Parathyroid adenoma (tissue), 2 donors: ENCODE measurements at regions not wholly inside any gene's neighbourhood (a gene's known extent, or its start where the extent isn't known, plus 50 kb on each side); places are given as distances from the start of the nearest gene placed in this dataset.

Experiments used
- H2AFZ ChIP-seq: fragments of 300-600 bp; sonication (generic); one replicate; pipeline ENCODE4 v1.7.0; 2017; ENCODE audit warnings: antibody characterized with exemption, mild to moderate bottlenecking
- H3K27ac ChIP-seq: fragments of 300-600 bp; sonication (generic); one replicate; pipeline ENCODE4 v1.7.0; 2017
- H3K27me3 ChIP-seq: fragments of 300-600 bp; sonication (generic); one replicate; pipeline ENCODE4 v1.7.0; 2017; ENCODE audit warnings: low read length; ENCODE audit not compliant: control insufficient read depth, insufficient read depth
- H3K36me3 ChIP-seq: fragments of 300-600 bp; sonication (generic); one replicate; pipeline ENCODE4 v1.7.0; 2017; ENCODE audit warnings: low read length; ENCODE audit not compliant: control insufficient read depth, insufficient read depth
- H3K4me1 ChIP-seq: fragments of 300-600 bp; sonication (generic); one replicate; pipeline ENCODE4 v1.7.0; 2017; ENCODE audit warnings: control low read depth
- H3K4me2 ChIP-seq: fragments of 300-600 bp; sonication (generic); one replicate; pipeline ENCODE4 v1.7.0; 2017; ENCODE audit warnings: low read length
- H3K4me3 ChIP-seq: fragments of 300-600 bp; sonication (generic); one replicate; pipeline ENCODE4 v1.7.0; 2017; ENCODE audit warnings: low read depth, low read length
- H3K79me2 ChIP-seq: fragments of 300-600 bp; sonication (generic); one replicate; pipeline ENCODE4 v1.7.0; 2017; ENCODE audit warnings: control low read depth
- H3K9ac ChIP-seq: fragments of 300-600 bp; sonication (generic); one replicate; pipeline ENCODE4 v1.7.0; 2017; ENCODE audit warnings: mild to moderate bottlenecking
- H3K9me3 ChIP-seq: fragments of 300-600 bp; sonication (generic); one replicate; pipeline ENCODE4 v1.7.0; 2017; ENCODE audit warnings: low read length; ENCODE audit not compliant: control insufficient read depth
- TF ChIP-seq, protein P1 (sequence below): fragments of 300-600 bp; sonication (generic); IDR thresholded peaks from one replicate; pipeline ENCODE4 v1.7.0; 2017; ENCODE audit warnings: antibody characterized with exemption, mild to moderate bottlenecking
- donor health status: primary hyperparathyroidism.

DNA sequence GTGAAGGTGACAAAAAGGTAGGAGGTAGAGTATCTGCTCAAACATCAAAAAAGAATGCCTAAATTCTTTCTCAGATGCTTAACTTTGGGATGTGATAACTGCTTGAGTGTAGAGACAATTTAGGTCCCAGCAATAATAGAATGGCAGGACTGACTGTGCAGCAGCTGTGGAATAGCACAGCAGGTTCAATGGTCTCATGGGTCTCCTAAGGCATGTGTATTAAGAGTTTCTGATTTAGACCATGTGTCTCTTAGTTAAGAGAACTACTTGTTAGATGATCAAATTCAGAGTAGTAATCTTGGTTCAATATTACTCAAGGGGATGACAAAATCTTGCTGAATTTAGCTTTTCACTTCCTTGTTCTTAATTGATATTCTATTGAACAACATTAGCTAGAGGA is 72.0 kb downstream of the ALX1 start:
- no peaks in the 10 kb centered on the region for H3K27me3 ChIP-seq
- H3K36me3 ChIP-seq, result no peaks in the 10 kb centered on the region
- H3K27ac ChIP-seq, result no peak overlapping the region
- H2AFZ ChIP-seq, result no peak overlapping the region
- no peaks in the 10 kb centered on the region for H3K9me3 ChIP-seq
- H3K4me3 ChIP-seq, result no peak overlapping the region
- H3K79me2 ChIP-seq, result no peaks in the 10 kb centered on the region
- no peaks in the 10 kb centered on the region for H3K4me1 ChIP-seq
- no peak overlapping the region for H3K4me2 ChIP-seq
- TF ChIP-seq, protein P1, sequence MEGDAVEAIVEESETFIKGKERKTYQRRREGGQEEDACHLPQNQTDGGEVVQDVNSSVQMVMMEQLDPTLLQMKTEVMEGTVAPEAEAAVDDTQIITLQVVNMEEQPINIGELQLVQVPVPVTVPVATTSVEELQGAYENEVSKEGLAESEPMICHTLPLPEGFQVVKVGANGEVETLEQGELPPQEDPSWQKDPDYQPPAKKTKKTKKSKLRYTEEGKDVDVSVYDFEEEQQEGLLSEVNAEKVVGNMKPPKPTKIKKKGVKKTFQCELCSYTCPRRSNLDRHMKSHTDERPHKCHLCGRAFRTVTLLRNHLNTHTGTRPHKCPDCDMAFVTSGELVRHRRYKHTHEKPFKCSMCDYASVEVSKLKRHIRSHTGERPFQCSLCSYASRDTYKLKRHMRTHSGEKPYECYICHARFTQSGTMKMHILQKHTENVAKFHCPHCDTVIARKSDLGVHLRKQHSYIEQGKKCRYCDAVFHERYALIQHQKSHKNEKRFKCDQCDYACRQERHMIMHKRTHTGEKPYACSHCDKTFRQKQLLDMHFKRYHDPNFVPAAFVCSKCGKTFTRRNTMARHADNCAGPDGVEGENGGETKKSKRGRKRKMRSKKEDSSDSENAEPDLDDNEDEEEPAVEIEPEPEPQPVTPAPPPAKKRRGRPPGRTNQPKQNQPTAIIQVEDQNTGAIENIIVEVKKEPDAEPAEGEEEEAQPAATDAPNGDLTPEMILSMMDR, result no peak
- H3K9ac ChIP-seq, result no peak overlapping the region

DNA sequence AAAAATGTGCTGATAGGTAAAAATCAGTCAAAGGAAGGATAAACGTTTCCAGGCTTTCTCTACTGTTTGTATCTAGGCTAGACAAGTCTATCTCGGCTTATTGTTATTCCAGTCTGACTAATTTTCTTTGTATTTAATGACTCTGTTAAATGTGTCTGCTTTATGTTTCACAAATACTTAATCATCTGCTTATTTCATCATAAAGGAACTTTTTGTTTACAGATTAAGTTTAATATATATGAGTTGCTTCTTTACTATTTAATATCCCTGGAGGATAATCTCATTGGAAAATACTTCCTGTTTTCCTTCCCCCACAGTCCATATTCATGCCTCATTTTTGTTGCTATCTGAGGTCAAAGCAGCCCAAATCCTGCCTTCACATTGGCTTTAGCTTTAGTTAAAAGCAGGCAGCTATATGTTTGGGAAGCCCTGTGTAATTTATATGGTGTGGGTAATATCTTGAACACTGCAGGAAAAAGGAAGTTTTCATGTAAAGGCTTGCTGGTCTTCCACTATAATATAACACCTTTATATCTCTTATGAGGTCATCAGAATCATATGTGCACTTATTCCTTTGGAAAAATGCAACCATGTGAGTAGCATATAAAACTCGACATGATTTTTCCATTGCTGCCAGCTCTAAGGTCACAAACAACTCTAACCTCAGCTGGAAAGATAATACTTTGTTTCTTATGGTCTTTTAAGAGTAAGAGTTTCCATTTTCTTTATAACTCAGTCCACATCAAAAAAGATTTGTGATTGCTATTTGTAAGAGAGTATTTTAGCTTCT is 76.8 kb downstream of the ALX1 start:
- Histone ChIP-seq H3K27me3 (no peaks in the 10 kb centered on the region), H3K79me2 (no peaks in the 10 kb centered on the region), H3K4me1 (no peaks in the 10 kb centered on the region), H3K4me3 (no peak overlapping the region), H3K36me3 (no peaks in the 10 kb centered on the region), H3K27ac (no peak overlapping the region), H3K4me2 (no peak overlapping the region), H2AFZ (no peak overlapping the region), H3K9ac (no peak overlapping the region), H3K9me3 (no peaks in the 10 kb centered on the region)
- TF ChIP-seq, protein P1, result no peak

DNA sequence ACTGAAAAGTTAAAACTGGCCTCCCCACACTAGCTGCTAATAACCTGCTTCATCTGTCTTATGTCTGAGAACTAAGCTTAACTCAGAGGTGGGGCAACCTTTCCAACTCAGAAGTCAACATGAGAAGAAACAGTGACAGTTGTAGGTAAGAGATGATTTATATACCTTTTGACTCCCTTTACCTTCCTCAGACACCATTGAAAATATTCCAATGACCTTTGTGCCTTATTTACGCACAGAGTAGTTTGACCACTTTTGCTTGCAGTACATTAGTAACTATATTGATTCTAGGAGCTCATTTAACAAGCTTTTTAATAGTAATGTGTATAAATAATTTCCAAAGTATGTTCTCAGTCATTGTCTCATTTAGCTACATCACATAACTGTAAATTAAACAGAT is 77.6 kb downstream of the ALX1 start:
- Histone ChIP-seq H3K27me3 (no peaks in the 10 kb centered on the region), H3K9me3 (no peaks in the 10 kb centered on the region), H3K4me3 (no peak overlapping the region), H3K9ac (no peak overlapping the region), H2AFZ (no peak overlapping the region), H3K27ac (no peak overlapping the region), H3K36me3 (no peaks in the 10 kb centered on the region), H3K4me1 (no peaks in the 10 kb centered on the region), H3K4me2 (no peak overlapping the region), H3K79me2 (no peaks in the 10 kb centered on the region)
- TF ChIP-seq, protein P1, result no peak

DNA sequence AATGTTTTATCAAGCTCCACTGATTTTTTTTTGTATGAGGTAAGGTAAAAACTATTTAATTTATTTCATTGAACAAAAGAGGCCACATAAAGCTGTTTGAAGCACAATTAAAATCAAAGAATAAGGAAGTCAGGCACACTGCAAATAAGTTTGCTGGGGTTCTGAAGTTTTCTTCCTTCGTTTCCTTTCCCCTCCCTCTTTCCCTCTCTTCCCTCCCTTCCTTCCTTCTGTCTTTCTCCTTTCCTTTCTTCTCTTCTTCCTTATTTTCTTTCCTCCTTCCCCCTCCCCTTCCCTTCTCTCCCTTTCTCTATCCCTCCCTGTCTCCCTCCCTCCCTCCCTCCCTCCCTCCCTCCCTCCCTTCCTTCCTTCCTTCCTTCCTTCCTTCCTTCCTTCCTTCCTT is 78.7 kb downstream of the ALX1 start:
- no peak overlapping the region for H3K27ac ChIP-seq
- H3K9me3 ChIP-seq, result no peaks in the 10 kb centered on the region
- H2AFZ ChIP-seq, result no peak overlapping the region
- no peak overlapping the region for H3K4me3 ChIP-seq
- H3K4me2 ChIP-seq, result no peak overlapping the region
- no peaks in the 10 kb centered on the region for H3K79me2 ChIP-seq
- H3K27me3 ChIP-seq, result no peaks in the 10 kb centered on the region
- TF ChIP-seq, protein P1, result no peak
- no peaks in the 10 kb centered on the region for H3K4me1 ChIP-seq
- H3K9ac ChIP-seq, result no peak overlapping the region
- H3K36me3 ChIP-seq, result no peaks in the 10 kb centered on the region
